NCI-H526 (cell line): ENCODE measurements at regions not wholly inside any gene's neighbourhood (a gene's known extent, or its start where the extent isn't known, plus 50 kb on each side); places are given as distances from the start of the nearest gene placed in this dataset.
"Not testable (repeated sequence)": the region's sequence is repeated elsewhere in the genome, so short reads cannot be mapped to it uniquely, and the experiment has no call there.

Experiments used
- DNase-seq, 2 experiments: peaks; one replicate each; lab custom pipeline; 2025; lab: John Stamatoyannopoulos, UW

- DNase-seq = not testable (repeated sequence)
Observed at GRCh38 chr21:9943639-9944038, 577.7 kb upstream of the TPTE start.

GRCh38 chr21:9946057-9946456, 575.3 kb upstream of the TPTE start:
- DNase-seq = not testable (repeated sequence)

GRCh38 chr21:9949510-9950289, 571.7 kb upstream of the TPTE start:
- not testable (repeated sequence) for DNase-seq

- not testable (repeated sequence) for DNase-seq
Observed at GRCh38 chr21:9950363-9950762, 571.0 kb upstream of the TPTE start.

GRCh38 chr21:9958791-9959190, 562.6 kb upstream of the TPTE start:
- not testable (repeated sequence) for DNase-seq

- not testable (repeated sequence) for DNase-seq
Observed at GRCh38 chr21:9959220-9959964, 562.0 kb upstream of the TPTE start.

GRCh38 chr21:9969399-9969798, 552.0 kb upstream of the TPTE start:
- DNase-seq = not testable (repeated sequence)

- not testable (repeated sequence) for DNase-seq
Observed at GRCh38 chr21:9972018-9972417, 549.4 kb upstream of the TPTE start.

- DNase-seq = not testable (repeated sequence)
Observed at GRCh38 chr21:9978371-9978770, 543.0 kb upstream of the TPTE start.

GRCh38 chr21:9997507-9997906, 523.9 kb upstream of the TPTE start:
- not testable (repeated sequence) for DNase-seq

- DNase-seq = not testable (repeated sequence)
Observed at GRCh38 chr21:10002762-10003313, 518.5 kb upstream of the TPTE start.

GRCh38 chr21:10005791-10006190, 515.6 kb upstream of the TPTE start:
- not testable (repeated sequence) for DNase-seq

- not testable (repeated sequence) for DNase-seq
Observed at GRCh38 chr21:10016991-10017390, 504.4 kb upstream of the TPTE start.

GRCh38 chr21:10017757-10018156, 503.6 kb upstream of the TPTE start:
- DNase-seq = not testable (repeated sequence)

GRCh38 chr21:10021462-10021861, 499.9 kb upstream of the TPTE start:
- not testable (repeated sequence) for DNase-seq

GRCh38 chr21:10022745-10023144, 498.6 kb upstream of the TPTE start:
- not testable (repeated sequence) for DNase-seq
